B cell (primary cell): ENCODE measurements at regions not wholly inside any gene's neighbourhood (a gene's known extent, or its start where the extent isn't known, plus 50 kb on each side); places are given as distances from the start of the nearest gene placed in this dataset.

Experiments
- ATAC-seq: fragments of 200-7000 bp; cut with Tn5 transposase; one replicate; pipeline ENCODE4 v1.10.0; 2021; ENCODE audit warnings: low read depth, mild to moderate bottlenecking, moderate number of reproducible peaks, moderate library complexity
- CTCF ChIA-PET: fragments of 350-600 bp; sonication (Branson Sonifier 250); formaldehyde crosslinking; loops from one replicate; lab custom pipeline; 2021; ENCODE audit warnings: antibody characterized with exemption, inconsistent platforms; lab: Charles Lee
- POLR2A ChIA-PET: fragments of 350-600 bp; sonication (Branson Sonifier 250); formaldehyde crosslinking; loops from one replicate; lab custom pipeline; 2021; ENCODE audit warnings: antibody characterized with exemption; lab: Charles Lee
- DNase-seq: peaks from one replicate; pipeline ENCODE4 v3.0.0; 2013
- H2AFZ ChIP-seq: 2 replicates; pipeline ENCODE4 v1.6.1; 2012; ENCODE audit warnings: mild to moderate bottlenecking, low read depth, low read length; ENCODE audit not compliant: insufficient read depth, poor library complexity, severe bottlenecking
- H3K27ac ChIP-seq, 2 donors: 1 replicate in 1 of 2; 2 replicates in 1 of 2; pipeline ENCODE4 v1.5.1; 2012 to 2013; ENCODE audit warnings: low read length in 2 of 2, mild to moderate bottlenecking in 2 of 2, moderate library complexity in 1 of 2
- H3K27me3 ChIP-seq, 4 experiments: fragments of 200-600 bp in 1 of 4; sonication (generic) in 1 of 4; replicated peaks in 1 of 4; 1 replicate in 2 of 4; 2 replicates in 2 of 4; pipeline versions ENCODE4 v1.6.1 to v1.7.0; 2013 to 2016; ENCODE audit warnings: low read length in 3 of 4, mild to moderate bottlenecking in 2 of 4, mixed read lengths in 1 of 4, moderate library complexity in 1 of 4; ENCODE audit not compliant: insufficient read depth in 4 of 4, control insufficient read depth in 3 of 4; ENCODE audit errors: control extremely low read depth in 1 of 4
- H3K36me3 ChIP-seq, 2 experiments: replicated peaks in 1 of 2; 1 replicate in 1 of 2; 2 replicates in 1 of 2; pipeline versions ENCODE4 v1.6.1 to v1.7.1; 2013; ENCODE audit warnings: low read length in 1 of 2; ENCODE audit not compliant: insufficient read depth in 2 of 2, control insufficient read depth in 1 of 2; ENCODE audit errors: control extremely low read depth in 1 of 2, extremely low read depth in 1 of 2
- H3K4me1 ChIP-seq, 2 donors: fragments of 200-600 bp in 1 of 2; sonication (generic) in 1 of 2; 1 replicate in 1 of 2; 2 replicates in 1 of 2; pipeline versions ENCODE4 v1.5.1 to v1.6.1; 2013 to 2017; ENCODE audit warnings: low read length in 2 of 2; ENCODE audit not compliant: control insufficient read depth in 2 of 2, insufficient read depth in 2 of 2
- H3K4me2 ChIP-seq: replicated peaks from 2 replicates; pipeline ENCODE3; 2012; ENCODE audit warnings: mild to moderate bottlenecking, low read depth, low read length; ENCODE audit not compliant: poor library complexity, severe bottlenecking
- H3K4me3 ChIP-seq, 5 experiments: fragments of 200-600 bp in 1 of 5; sonication (generic) in 1 of 5; 1 replicate in 3 of 5; 2 replicates in 2 of 5; pipeline versions ENCODE4 v1.5.1 to v1.7.0; 2011 to 2016; ENCODE audit warnings: low read length in 4 of 5, mild to moderate bottlenecking in 4 of 5, low read depth in 2 of 5, control low read depth in 1 of 5, moderate library complexity in 1 of 5; ENCODE audit not compliant: insufficient read depth in 1 of 5; ENCODE audit errors: control extremely low read depth in 1 of 5, extremely low read depth in 1 of 5
- H3K79me2 ChIP-seq: fragments of 200-600 bp; sonication (generic); one replicate; pipeline ENCODE4 v1.6.0; 2016; ENCODE audit warnings: low read length; ENCODE audit not compliant: control insufficient read depth, insufficient read depth
- H3K9ac ChIP-seq: fragments of 200-600 bp; sonication (generic); 2 replicates; pipeline ENCODE4 v1.6.1; 2017; ENCODE audit warnings: mild to moderate bottlenecking, low read length, moderate library complexity
- H3K9me3 ChIP-seq, 3 donors: one replicate each; pipeline versions ENCODE4 v1.6.1 to v1.7.1; 2013; ENCODE audit warnings: low read length in 2 of 3; ENCODE audit not compliant: control insufficient read depth in 2 of 3, insufficient read depth in 1 of 3; ENCODE audit errors: control extremely low read depth in 1 of 3
- H4K20me1 ChIP-seq: 2 replicates; pipeline ENCODE4 v1.6.0; 2012; ENCODE audit warnings: mild to moderate bottlenecking, low read length; ENCODE audit not compliant: insufficient read depth, control insufficient read depth, poor library complexity, severe bottlenecking
- H3K27ac Mint-ChIP-seq: one replicate; pipeline ENCODE4 v1.8.0; 2021; ENCODE audit warnings: mixed read lengths
- H3K27me3 Mint-ChIP-seq: one replicate; pipeline ENCODE4 v1.8.0; 2021; ENCODE audit warnings: mixed read lengths
- H3K4me1 Mint-ChIP-seq: one replicate; pipeline ENCODE4 v1.8.0; 2021; ENCODE audit warnings: mixed read lengths
- H3K4me3 Mint-ChIP-seq: one replicate; pipeline ENCODE4 v1.8.0; 2021; ENCODE audit warnings: mixed read lengths
- H3K9me3 Mint-ChIP-seq: one replicate; pipeline ENCODE4 v1.8.0; 2022; ENCODE audit warnings: mixed read lengths; ENCODE audit not compliant: insufficient read depth
- CTCF ChIP-seq: fragments of 200-600 bp; IDR thresholded peaks from one replicate; pipeline ENCODE4 v1.8.0; 2022; ENCODE audit warnings: antibody characterized with exemption, mild to moderate bottlenecking
- EZH2 ChIP-seq: IDR thresholded peaks from 2 replicates; pipeline ENCODE4 v1.6.1; 2012; ENCODE audit warnings: borderline replicate concordance, low read depth, mild to moderate bottlenecking, moderate library complexity, low read length; ENCODE audit not compliant: insufficient read depth, poor library complexity, severe bottlenecking
- WGBS: methylation state at CpG from one replicate; pipeline ENCODE4 v1.1.5; 2013; ENCODE audit warnings: missing lambda C conversion rate; ENCODE audit not compliant: insufficient coverage; 5-methylcytosine and 5-hydroxymethylcytosine counted together
- intact Hi-C: fragments of 100-400 bp; cut with micrococcal nuclease; formaldehyde crosslinking; loops from one replicate; pipeline ENCODE4 v1.10.0; 2022

DNA sequence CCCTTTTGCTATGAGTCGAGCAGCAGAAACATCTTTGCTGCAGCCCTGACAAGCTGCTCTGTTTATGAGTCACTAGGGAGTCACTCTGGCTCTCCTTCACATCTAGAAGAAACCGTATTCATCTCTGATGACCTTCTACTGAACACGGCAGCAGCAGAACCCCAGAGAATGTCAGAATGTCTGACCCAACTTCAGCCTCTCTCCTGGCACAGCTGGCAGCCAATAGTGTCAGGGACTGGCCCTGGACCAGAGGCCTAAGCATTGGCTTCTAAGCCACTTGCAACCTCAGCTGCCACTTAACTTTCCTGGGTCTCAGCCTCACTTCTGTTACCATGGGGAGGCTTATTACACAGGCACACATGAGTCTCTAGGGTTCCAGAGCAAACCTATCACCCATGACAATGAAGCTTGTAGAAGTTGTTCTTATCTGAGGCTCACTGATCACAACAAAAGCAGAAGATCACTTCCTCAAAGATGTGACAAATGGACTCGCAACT lies 184.1 kb upstream of the TLE3 start:
- 21% methylated on average over 3 of the region's 4 CpGs for WGBS
- CTCF ChIA-PET: interaction anchor here (0.9 to 1.9 kb wide), 7 partner anchors 13 to 758 kb away, joined by 3 to 7 read pairs (median 4); no protein-coding TSS in a partner anchor
- Mint-ChIP-seq H3K4me1 (peaks cover 50% of the 10 kb centered on the region), H3K4me3 (peak overlapping the region; percentile 59), H3K27me3 (no peaks in the 10 kb centered on the region), H3K9me3 (no peaks in the 10 kb centered on the region), H3K27ac (peak overlapping the region; percentile 91)
- Histone ChIP-seq H3K27ac (no peak overlapping the region), H3K27me3 (peaks cover 0 to 4% (median 0%) of the 10 kb centered on the region in 4 experiments), H3K79me2 (no peaks in the 10 kb centered on the region), H3K4me3 (peak overlapping the region in 1 of 5 experiments; percentile 0), H3K4me2 (peak overlapping the region; percentile 46), H3K9ac (peak overlapping the region; percentile 2), H3K4me1 (peaks cover 26 to 39% of the 10 kb centered on the region in 2 donors), H2AFZ (no peak overlapping the region), H3K9me3 (peaks cover 0 to 3% (median 0%) of the 10 kb centered on the region in 3 donors), H4K20me1 (no peaks in the 10 kb centered on the region), H3K36me3 (no peaks in the 10 kb centered on the region)
- DNase-seq (peak; percentile 79), ATAC-seq (peak; percentile 91)
- POLR2A ChIA-PET: interaction anchor here (0.8 to 1.6 kb wide), 6 partner anchors 12 to 184 kb away, joined by 3 to 7 read pairs (median 4); partner anchors contain the start of gene TLE3
- intact Hi-C loops: loop anchor here (1.0 to 10.0 kb wide), 3 partner anchors 18 to 613 kb away; partner anchors contain the start of genes LRRC49 and THAP10
- TF ChIP-seq EZH2: no peak
- no peak for TF ChIP-seq CTCF

- peak overlapping the region; percentile 91 for H3K27ac Mint-ChIP-seq
- peak overlapping the region; percentile 2 for H3K9ac ChIP-seq
- H3K36me3 ChIP-seq: no peaks in the 10 kb centered on the region
- ChIA-PET CTCF (interaction anchor here (1.1 to 1.9 kb wide), 6 partner anchors 13 to 179 kb away, joined by 3 to 7 read pairs (median 5); no protein-coding TSS in a partner anchor), POLR2A (interaction anchor here (0.8 to 1.6 kb wide), 6 partner anchors 12 to 184 kb away, joined by 3 to 7 read pairs (median 4); partner anchors contain the start of gene TLE3)
- no peak overlapping the region for H3K27ac ChIP-seq
- peak overlapping the region; percentile 59 for H3K4me3 Mint-ChIP-seq
- H3K4me1 ChIP-seq: peaks cover 26 to 43% of the 10 kb centered on the region in 2 donors
- no peak for TF ChIP-seq CTCF
- no peak for TF ChIP-seq EZH2
- WGBS: 40% methylated on average over 1 of the region's 3 CpGs
- H3K27me3 ChIP-seq: peaks cover 0 to 4% (median 0%) of the 10 kb centered on the region in 4 experiments
- H3K79me2 ChIP-seq: no peaks in the 10 kb centered on the region
- no peak overlapping the region for H3K4me3 ChIP-seq
- no peak overlapping the region for H2AFZ ChIP-seq
- intact Hi-C loops: loop anchor here (10.0 kb wide), 1 partner anchor 613 kb away; the partner anchor contains the start of genes LRRC49 and THAP10
- no peaks in the 10 kb centered on the region for H3K9me3 Mint-ChIP-seq
- H3K4me1 Mint-ChIP-seq: peaks cover 50% of the 10 kb centered on the region
- DNase-seq (no peak), ATAC-seq (no peak)
- H4K20me1 ChIP-seq: no peaks in the 10 kb centered on the region
- H3K9me3 ChIP-seq: peaks cover 0 to 3% (median 0%) of the 10 kb centered on the region in 3 donors
- H3K4me2 ChIP-seq: peak overlapping the region; percentile 46
- no peaks in the 10 kb centered on the region for H3K27me3 Mint-ChIP-seq
These were observed 183.6 kb upstream of the TLE3 start for GRCh38 chr15:70281261-70281810.
